ENCODE measurements at regions not wholly inside any gene's neighbourhood (a gene's known extent, or its start where the extent isn't known, plus 50 kb on each side); places are given as distances from the start of the nearest gene placed in this dataset.

DNA sequence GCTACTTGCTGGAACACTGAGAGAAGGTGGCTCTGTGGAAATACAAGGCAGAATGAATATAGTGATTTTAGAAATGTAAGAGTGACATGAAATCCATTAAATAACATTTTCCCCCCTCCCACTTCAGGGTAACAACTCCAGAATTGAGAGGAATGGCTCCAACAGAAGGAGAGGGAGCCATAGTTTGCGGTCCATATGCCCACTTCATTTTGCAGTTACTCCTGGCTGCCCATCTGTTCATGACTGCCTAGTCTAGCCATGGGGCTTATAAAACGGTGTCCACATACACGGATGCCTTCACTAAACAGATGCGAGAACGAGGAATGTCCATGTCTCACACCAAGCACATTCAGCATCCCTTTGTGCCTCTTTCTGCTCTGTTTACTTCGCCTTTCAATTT lies 186.7 kb downstream of the TMEM38B start:
- no peak overlapping the region for H3K4me3 Mint-ChIP-seq (ENCODE audit: low read depth, unreplicated experiment)
- BruUV-seq (replicated peaks), result no TSS peak
- H3K27me3 Mint-ChIP-seq (ENCODE audit: unreplicated experiment), result peaks cover 14% of the 10 kb centered on the region
- DNase-seq, result no peak
- H3K9me3 Mint-ChIP-seq (ENCODE audit: low read depth, unreplicated experiment), result no peaks in the 10 kb centered on the region
- no peak overlapping the region for H3K27ac Mint-ChIP-seq (ENCODE audit: unreplicated experiment)
- no peaks in the 10 kb centered on the region for H3K4me1 Mint-ChIP-seq (ENCODE audit: low read depth, unreplicated experiment)
- TF ChIP-seq CTCF (IDR thresholded peaks at IDR 0.05; ENCODE audit: unreplicated experiment), result no peak
- CTCF ChIA-PET, result interaction anchor here (0.6 to 1.3 kb wide), 5 partner anchors 8 to 40 kb away, joined by 3 to 13 read pairs (median 3); no protein-coding TSS in a partner anchor
- no peaks in the 10 kb centered on the region for H3K36me3 Mint-ChIP-seq (ENCODE audit: insufficient read depth, unreplicated experiment)
- intact Hi-C loops (cut with micrococcal nuclease; ENCODE audit: unreplicated experiment), result loop anchor here (1.0 to 2.0 kb wide), 2 partner anchors 39 to 272 kb away; no protein-coding TSS in a partner anchor

DNA sequence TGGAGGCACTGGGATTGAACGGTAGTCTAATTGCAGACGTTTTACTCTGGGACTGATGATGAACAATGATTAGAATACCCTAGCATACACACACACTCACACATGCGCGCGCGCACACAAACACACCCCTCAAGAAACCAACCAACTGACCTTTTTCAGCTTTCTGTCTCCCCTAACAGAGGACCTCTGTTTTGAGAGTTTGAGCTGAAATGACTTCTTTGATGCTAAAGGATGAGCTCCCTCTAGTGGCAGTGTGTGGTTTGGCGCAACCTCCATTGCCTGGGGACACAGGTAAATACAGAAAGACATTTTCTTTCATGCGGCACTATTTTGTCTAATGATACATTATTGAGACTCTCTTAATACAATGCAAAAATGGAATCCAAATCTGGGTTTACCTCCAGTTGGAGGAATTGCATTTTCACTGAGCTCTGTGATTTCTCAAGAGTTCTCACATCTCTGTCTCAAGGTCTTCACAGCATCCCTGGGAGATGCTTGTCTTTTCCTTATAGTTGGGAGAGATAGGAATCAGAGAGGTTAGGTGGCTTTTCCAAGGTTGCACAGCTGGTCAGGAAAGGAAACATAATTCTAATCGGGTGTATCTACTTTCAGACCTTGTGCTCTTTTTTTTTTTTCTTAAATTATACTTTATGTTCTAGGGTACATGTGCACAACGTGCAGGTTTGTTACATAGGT lies 187.5 kb downstream of the TMEM38B start:
- no peaks in the 10 kb centered on the region for H3K36me3 Mint-ChIP-seq (ENCODE audit: insufficient read depth, unreplicated experiment)
- no peaks in the 10 kb centered on the region for H3K4me1 Mint-ChIP-seq (ENCODE audit: low read depth, unreplicated experiment)
- peak; percentile 38 for TF ChIP-seq CTCF (IDR thresholded peaks at IDR 0.05; ENCODE audit: unreplicated experiment)
- peaks cover 14% of the 10 kb centered on the region for H3K27me3 Mint-ChIP-seq (ENCODE audit: unreplicated experiment)
- no TSS peak for BruUV-seq (replicated peaks)
- no peak overlapping the region for H3K27ac Mint-ChIP-seq (ENCODE audit: unreplicated experiment)
- peak; percentile 68 for DNase-seq
- intact Hi-C loops (cut with micrococcal nuclease; ENCODE audit: unreplicated experiment), result loop anchor here (1.0 to 2.0 kb wide), 2 partner anchors 40 to 273 kb away; no protein-coding TSS in a partner anchor
- no peaks in the 10 kb centered on the region for H3K9me3 Mint-ChIP-seq (ENCODE audit: low read depth, unreplicated experiment)
- H3K4me3 Mint-ChIP-seq (ENCODE audit: low read depth, unreplicated experiment), result no peak overlapping the region
- CTCF ChIA-PET, result interaction anchor here (0.6 to 1.3 kb wide), 7 partner anchors 9 to 1358 kb away, joined by 3 to 13 read pairs (median 3); no protein-coding TSS in a partner anchor

GRCh38 chr9:105883847-105884246 lies 189.5 kb downstream of the TMEM38B start:
- TF ChIP-seq CTCF (IDR thresholded peaks at IDR 0.05; ENCODE audit: unreplicated experiment), result no peak
- no TSS peak for BruUV-seq (replicated peaks)
- peaks cover 14% of the 10 kb centered on the region for H3K27me3 Mint-ChIP-seq (ENCODE audit: unreplicated experiment)
- H3K4me1 Mint-ChIP-seq (ENCODE audit: low read depth, unreplicated experiment), result no peaks in the 10 kb centered on the region
- no peak overlapping the region for H3K4me3 Mint-ChIP-seq (ENCODE audit: low read depth, unreplicated experiment)
- no peak for DNase-seq
- no peaks in the 10 kb centered on the region for H3K36me3 Mint-ChIP-seq (ENCODE audit: insufficient read depth, unreplicated experiment)
- CTCF ChIA-PET, result interaction anchor here (1.1 kb wide), 1 partner anchor 42 kb away, joined by 3 read pairs; no protein-coding TSS in a partner anchor
- intact Hi-C loops (cut with micrococcal nuclease; ENCODE audit: unreplicated experiment), result no loop called here
- H3K27ac Mint-ChIP-seq (ENCODE audit: unreplicated experiment), result no peak overlapping the region
- no peaks in the 10 kb centered on the region for H3K9me3 Mint-ChIP-seq (ENCODE audit: low read depth, unreplicated experiment)

DNA sequence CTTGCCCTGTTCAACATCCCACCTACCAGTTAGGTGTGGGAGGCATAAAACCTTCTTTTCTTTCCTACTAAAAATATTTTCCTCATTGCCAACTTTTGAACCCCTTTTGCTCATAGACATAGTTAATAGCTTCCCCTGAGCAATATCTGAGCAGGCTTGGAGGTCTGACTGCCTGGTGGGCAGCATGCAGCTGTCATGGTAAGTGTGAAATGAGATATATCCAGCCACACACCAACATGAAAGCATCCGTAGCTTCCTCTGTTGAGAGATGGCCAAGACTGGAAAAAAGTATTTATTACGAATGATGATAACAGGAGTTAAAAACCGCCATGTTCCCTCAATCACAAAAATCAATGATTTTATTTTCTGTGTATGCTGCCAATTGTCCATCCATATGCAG lies 190.1 kb downstream of the TMEM38B start:
- Mint-ChIP-seq H3K4me3 (ENCODE audit: low read depth, unreplicated experiment) (no peak overlapping the region), H3K27me3 (ENCODE audit: unreplicated experiment) (peaks cover 14% of the 10 kb centered on the region), H3K9me3 (ENCODE audit: low read depth, unreplicated experiment) (no peaks in the 10 kb centered on the region), H3K4me1 (ENCODE audit: low read depth, unreplicated experiment) (no peaks in the 10 kb centered on the region), H3K36me3 (ENCODE audit: insufficient read depth, unreplicated experiment) (no peaks in the 10 kb centered on the region), H3K27ac (ENCODE audit: unreplicated experiment) (no peak overlapping the region)
- TF ChIP-seq CTCF (IDR thresholded peaks at IDR 0.05; ENCODE audit: unreplicated experiment), result no peak
- no peak for DNase-seq
- no TSS peak for BruUV-seq (replicated peaks)
- intact Hi-C loops (cut with micrococcal nuclease; ENCODE audit: unreplicated experiment), result no loop called here
- CTCF ChIA-PET, result interaction anchor here (1.1 kb wide), 1 partner anchor 43 kb away, joined by 3 read pairs; no protein-coding TSS in a partner anchor
